NCI-H748 (cell line): ENCODE measurements at regions not wholly inside any gene's neighbourhood (a gene's known extent, or its start where the extent isn't known, plus 50 kb on each side); places are given as distances from the start of the nearest gene placed in this dataset.

ENCODE experiments used
- DNase-seq: peaks from one replicate; lab custom pipeline; 2025; ENCODE audit not compliant: unreplicated experiment; lab: John Stamatoyannopoulos, UW

- DNase-seq, result peak; percentile 78
These were observed 208.0 kb upstream of the ANKRD55 start for GRCh38 chr5:56440871-56441740.

GRCh38 chr5:56434986-56435385 lies 201.9 kb upstream of the ANKRD55 start:
- no peak for DNase-seq

- no peak for DNase-seq
These were observed 200.0 kb upstream of the ANKRD55 start for GRCh38 chr5:56433039-56433617.

- DNase-seq, result no peak
These were observed 199.2 kb upstream of the ANKRD55 start for GRCh38 chr5:56432321-56432720.

- DNase-seq, result no peak
These were observed 197.3 kb upstream of the ANKRD55 start for GRCh38 chr5:56430422-56430821.

GRCh38 chr5:56429110-56429561 lies 196.0 kb upstream of the ANKRD55 start:
- DNase-seq, result peak; percentile 82

GRCh38 chr5:56426693-56427092 lies 193.6 kb upstream of the ANKRD55 start:
- DNase-seq, result no peak

GRCh38 chr5:56422076-56422762 lies 189.1 kb upstream of the ANKRD55 start:
- DNase-seq, result peak; percentile 47

- no peak for DNase-seq
These were observed 188.3 kb upstream of the ANKRD55 start for GRCh38 chr5:56421246-56422075.

- DNase-seq, result no peak
These were observed 187.2 kb upstream of the ANKRD55 start for GRCh38 chr5:56420323-56420722.

- DNase-seq, result no peak
These were observed 186.5 kb upstream of the ANKRD55 start for GRCh38 chr5:56419667-56420066.

- DNase-seq, result no peak
These were observed 182.2 kb upstream of the ANKRD55 start for GRCh38 chr5:56415356-56415765.

- DNase-seq, result no peak
These were observed 180.9 kb upstream of the ANKRD55 start for GRCh38 chr5:56414066-56414465.

GRCh38 chr5:56413546-56413945 lies 180.4 kb upstream of the ANKRD55 start:
- no peak for DNase-seq

GRCh38 chr5:56412601-56413379 lies 179.7 kb upstream of the ANKRD55 start:
- no peak for DNase-seq

GRCh38 chr5:56410696-56411095 lies 177.6 kb upstream of the ANKRD55 start:
- no peak for DNase-seq

- DNase-seq, result no peak
These were observed 176.4 kb upstream of the ANKRD55 start for GRCh38 chr5:56409331-56410190.

- DNase-seq, result no peak
These were observed 173.7 kb upstream of the ANKRD55 start for GRCh38 chr5:56406838-56407237.

- DNase-seq, result no peak
These were observed 173.1 kb upstream of the ANKRD55 start for GRCh38 chr5:56406221-56406620.
